Activated T-helper 1 cell treated with Interleukin-2 at 50 U/mL for 16 hours (primary cell): ENCODE measurements at regions not wholly inside any gene's neighbourhood (a gene's known extent, or its start where the extent isn't known, plus 50 kb on each side); places are given as distances from the start of the nearest gene placed in this dataset.
"Not testable (repeated sequence)": the region's sequence is repeated elsewhere in the genome, so short reads cannot be mapped to it uniquely, and the experiment has no call there.

Source experiments
- DNase-seq: peaks from one replicate; pipeline ENCODE4 v3.0.0-alpha.2; 2020; ENCODE audit warnings: low read depth

DNA sequence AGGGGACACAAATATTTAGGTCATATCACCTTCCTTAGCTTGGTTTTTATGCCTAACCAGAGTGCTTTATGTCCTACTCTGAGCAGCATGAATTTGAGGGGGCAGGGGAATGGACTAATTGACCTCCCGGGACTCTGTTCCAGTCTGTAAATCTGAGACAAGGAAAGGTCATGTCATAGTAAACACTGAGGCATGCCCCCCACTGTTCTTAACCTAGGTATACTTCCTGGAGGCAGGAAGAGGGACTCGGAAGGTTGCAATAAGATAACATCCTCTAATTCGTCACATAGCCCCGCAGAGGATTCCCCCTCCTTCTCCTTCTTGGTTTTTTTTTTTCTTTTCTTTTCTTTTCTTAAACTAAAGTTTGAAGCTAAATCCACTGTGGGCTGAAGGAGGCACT is 540.3 kb upstream of the CADM1 start:
- no peak for DNase-seq

DNA sequence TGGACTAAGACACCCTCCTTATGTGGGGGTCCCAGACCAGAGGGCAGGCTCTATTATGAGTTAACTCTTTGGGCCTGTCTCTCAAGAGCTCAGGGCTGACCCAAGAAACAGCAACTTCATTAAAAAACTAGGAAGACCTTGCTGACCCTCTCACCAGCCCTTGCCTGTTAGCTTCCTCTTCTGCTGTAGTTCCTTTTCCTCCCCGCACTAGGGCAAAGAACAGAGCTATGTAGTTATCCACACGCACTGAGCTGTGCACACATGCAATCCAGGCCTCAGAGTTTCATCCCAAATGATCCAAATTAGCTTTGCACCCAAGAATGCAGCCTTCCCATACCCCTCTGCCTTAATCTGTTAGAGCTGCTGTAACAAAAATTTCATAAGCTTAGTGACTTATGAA is 539.6 kb upstream of the CADM1 start:
- DNase-seq, result no peak

DNA sequence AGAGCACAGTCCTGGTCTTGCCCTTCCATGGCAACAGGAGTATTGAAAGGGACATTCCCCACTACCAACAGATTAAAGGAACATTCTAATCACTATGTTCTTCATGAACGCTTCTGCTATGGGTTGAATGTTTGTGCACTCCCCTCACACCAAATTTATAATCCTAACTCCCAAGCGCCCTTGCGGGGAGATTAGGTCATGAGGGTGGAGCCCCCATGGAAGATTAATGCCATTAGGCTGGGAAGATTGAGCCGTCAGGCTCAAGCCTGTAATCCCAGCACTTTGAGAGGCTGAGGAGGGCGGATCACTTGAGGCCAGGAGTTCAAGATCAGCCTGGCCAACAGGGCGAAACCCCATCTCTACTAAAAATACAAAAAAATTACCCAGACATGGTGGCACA is 538.8 kb upstream of the CADM1 start:
- not testable (repeated sequence) for DNase-seq

DNA sequence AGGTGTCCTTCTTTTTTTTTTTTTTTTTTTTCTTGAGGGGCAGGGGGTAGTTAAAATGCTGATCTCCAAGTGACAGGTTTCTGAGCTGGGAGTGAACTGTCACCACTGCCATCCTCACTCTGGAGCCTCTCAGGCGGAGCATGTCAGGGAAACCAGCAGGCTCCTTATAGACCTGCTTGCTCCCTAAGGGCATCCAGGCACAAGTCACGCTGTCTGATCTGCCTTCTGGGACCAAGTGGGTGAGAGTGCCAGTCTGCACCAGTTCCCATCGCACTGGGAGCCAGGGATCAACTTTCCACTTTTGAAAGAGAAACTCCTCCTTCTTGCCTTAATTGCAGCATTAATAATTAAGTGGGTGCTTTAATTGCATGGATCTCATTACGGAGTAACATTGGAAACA is 537.9 kb upstream of the CADM1 start:
- DNase-seq, result no peak

DNA sequence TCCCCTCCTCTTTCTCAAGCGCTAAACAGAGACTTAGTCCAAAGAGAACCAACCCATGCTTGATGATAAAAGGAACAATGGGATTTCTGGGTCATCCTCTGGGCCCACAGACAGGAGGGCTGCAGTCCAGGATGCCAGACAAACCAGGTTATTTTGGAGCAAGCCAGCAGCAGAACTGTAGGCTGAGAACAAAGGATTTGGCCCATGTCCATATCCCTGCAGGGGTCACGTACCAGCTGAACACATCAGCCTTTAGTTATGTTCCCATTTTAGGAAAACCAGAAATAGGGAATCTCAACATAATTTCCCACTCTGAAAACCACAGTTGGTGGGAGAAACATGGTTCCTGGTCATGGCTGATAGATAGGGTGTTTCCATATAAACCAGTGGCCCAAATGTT is 533.6 kb upstream of the CADM1 start:
- no peak for DNase-seq

DNA sequence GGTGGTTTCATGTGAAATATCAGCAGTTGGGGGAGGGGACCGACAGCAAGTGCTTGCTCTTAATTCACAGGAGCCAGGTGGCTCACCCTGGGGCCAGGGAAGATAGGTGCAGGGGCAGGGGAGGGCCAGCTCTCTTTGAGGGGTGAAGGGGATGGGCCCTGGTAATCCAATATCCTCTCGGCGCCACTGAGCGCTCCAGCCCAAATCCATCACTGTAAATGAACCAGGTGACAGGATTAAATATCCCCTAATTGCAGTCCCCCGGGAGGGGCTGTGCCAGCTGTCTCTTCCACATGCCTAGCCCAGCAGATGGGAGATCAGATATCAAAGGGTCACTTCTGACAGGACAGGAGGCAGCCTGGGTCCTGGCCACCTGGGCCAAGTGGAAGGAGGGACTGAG is 531.8 kb upstream of the CADM1 start:
- no peak for DNase-seq

DNA sequence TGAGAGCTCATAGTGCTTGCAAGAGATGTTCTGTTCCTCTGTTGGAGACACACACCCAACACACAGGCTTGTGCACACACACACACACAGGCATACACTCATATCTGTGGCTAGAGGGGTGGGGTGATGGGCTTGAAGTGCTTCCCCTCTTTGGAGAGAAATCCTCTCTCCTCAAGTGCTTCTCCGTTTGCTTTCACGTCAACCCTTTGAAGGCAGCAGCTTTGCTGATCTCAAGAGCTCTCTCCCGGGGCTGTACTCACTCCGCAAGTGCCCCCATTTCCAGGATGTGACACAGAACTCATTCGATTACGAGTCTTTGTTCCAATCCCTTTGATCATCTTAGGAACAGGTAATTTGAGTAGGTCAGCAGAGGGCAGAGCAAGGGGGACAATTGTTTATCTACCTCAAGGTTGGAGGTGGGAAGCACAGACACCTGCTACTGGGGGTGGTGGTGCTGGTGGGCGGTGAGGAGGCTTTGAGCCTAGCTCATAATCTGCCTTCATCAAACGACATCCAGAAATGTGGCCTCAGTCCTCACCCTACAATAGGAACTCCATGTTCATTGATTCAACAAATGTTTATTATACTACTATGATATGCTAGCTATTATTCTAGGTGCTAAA is 529.8 kb upstream of the CADM1 start:
- no peak for DNase-seq

DNA sequence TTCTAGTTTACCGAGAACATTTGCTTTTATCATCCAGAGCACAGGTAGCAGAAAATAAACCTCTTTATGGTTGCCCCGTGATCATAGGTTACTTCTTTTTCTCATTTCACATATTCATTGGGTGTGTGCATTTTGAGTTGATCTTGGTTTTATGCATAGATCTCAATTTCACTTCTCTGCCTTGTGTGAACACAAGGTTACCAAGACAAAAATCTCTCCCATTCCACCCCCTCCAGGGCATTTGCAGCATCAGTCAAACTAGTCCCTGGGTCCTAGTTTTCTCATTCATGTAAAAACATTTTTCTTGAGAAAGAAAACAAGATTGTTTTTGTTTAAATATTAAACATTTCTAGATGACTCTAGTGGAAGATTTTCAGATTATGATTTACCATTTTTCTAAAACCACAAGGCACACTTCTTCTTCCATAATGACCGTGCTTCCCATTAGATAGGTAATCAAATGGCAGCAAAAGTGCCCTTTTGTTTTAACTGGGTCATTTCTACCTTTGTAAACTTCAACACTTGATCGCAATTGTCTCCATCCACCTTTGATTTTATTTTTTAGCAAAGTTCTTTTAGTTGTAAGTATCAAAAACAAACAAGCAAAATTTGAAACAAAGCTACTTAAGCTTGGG is 526.6 kb upstream of the CADM1 start:
- no peak for DNase-seq

DNA sequence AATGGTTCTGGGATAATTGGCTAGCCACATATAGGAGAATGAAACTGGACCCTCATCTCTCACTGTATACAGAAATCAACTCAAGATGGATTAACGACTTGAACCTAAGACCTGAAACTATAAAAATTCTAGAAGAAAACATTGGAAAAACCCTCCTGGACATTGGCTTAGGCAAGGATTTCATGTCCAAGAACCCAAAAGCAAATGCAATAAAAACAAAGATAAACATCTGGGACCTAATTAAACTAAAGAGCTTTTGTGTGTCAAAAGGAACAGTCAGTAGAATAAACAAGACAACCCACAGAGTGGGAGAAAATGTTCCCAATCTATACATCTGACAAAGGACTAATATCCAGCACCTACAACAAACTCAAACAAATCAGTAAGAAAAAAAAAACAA is 524.3 kb upstream of the CADM1 start:
- DNase-seq, result not testable (repeated sequence)

DNA sequence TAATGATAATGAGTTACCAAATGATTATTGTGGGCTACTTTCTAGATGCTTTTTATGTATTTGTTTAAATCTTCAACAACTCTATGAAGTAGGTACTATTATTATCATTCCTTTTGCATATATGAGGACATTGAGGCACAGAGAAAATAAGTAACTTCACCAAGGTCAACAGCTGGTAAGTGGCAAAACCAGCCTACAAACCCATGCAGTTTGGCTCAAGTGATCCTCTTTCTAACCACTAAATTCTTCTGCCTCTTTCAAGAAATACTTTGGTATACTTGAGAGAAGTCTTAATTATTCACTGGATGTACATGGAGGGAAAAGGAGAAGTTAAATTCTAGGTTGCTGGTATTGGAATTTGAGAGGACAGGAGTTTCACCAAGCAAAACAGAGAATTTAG is 495.2 kb upstream of the CADM1 start:
- no peak for DNase-seq

DNA sequence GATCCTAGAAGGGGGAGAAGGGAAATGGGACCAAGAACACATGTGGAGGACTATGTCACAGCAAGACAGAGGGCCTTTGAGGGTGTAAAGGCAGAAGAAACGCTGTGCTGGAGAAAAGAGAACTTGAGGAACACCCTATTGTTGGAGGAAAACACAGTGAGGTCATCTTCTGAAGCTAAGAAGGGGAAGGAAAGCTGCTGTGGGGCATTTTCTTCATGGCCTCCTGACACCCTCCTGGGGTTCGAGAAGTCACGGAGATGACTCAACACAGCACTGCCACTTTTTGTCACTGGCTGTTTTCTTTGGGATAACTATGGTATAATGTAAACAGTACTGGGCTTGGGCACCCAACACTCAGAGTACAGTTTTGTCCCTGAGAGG is 492.6 kb upstream of the CADM1 start:
- no peak for DNase-seq

DNA sequence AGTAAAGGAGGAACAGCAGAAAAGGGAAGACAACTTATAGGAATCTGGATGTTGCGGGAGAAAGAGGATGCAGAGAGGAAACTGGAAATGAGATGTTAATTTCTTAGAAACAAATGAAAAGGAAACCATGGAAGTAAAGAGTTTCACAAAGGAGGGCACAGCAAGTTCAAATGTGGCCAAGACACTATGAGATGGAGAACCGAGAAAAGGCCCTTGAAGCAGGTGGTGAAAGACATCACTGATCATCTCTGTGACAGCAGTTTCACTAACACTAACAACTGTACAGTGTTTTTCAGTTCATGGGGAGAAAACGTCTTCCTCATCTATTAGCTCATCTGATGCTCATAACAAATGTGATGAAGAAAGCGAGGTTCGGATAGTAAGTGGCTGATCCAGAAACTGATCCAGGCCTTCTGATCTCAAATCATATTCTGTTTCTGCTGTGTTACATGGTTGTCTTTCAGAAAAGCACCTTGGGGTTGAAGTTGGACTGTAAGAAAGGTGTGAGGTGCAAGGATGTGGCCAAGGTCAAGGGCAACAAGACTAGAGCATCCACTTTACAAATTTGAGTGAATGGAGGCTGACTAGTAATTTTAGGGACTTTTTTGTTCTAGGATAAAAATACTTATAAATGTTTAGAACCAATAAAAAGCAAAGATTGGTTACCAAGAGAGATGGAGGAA is 492.1 kb upstream of the CADM1 start:
- DNase-seq, result no peak

DNA sequence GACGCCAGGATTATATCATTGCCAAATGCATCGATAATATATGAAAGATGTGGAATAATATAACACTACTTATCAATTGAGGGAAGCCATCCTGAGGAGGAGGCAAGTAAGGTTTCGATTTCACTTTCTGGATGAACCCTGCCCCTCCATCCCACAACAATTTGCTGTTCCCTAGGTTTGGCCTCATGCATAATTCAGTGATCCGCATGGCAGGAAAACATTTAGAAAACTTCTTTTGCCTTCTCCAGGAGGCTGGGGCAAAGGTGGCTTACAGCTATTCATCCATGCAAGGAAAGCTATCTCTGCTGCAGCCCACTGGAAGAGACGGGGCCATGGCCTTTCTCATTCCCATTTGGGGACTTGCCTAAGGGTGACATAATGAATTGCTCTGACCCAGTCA is 489.4 kb upstream of the CADM1 start:
- DNase-seq, result no peak

DNA sequence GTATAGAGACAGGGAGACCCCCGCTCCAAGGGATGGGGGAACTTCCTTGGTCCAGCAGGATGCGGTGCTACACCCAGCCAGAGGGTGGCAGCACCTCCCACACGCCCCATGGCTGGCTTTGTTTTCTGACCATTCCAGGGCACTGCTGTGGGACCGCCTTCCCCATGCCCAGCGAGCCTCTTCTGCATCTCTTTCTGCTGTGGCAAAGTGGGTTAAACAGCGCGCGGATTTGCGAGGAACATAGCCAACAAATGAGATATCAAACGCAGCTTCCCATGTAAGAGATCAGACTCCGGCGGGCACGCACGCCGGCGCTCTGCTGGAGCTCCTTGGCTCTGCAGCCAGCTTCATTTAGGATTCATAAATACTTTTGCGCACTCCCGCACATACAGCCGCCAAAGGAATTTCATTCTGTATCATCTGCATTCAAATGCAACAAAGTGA is 485.8 kb upstream of the CADM1 start:
- DNase-seq, result no peak

DNA sequence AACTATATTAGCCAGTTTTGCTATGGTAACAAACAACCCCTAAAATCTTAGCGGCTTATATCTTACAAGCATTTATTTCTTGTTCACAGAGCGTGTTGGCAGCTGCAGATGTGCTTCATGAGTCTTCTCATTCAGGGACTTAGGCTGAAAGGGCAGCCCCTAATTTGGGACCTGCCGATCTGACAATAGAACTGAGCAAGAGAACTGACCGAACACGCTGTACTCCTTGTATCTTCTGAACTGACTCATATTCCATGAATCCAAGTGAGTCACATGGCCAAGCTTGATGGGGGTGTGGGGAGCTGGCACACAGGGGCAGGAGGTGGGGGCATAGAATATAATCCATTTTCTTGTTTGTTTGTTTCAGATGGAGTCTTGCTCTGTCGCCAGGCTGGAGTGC is 481.7 kb upstream of the CADM1 start:
- no peak for DNase-seq

DNA sequence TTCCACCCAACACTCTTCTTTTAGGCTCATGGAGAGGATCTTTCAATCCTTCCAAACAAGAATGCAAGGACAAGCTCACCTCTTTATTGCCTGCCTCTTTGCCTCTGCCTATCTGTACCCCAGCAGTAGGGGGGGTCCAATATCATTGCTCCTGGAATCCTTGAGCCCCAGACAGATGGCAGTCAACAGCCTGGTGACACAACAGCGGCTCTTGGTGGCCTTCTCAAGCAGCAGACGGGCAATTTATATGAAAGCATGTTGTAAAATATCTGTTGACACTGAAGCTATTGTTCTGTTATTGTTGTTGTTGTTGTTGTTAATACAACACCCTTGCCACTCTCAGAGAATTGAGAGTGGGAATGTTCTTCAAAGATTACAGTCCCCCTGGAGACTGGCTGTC is 480.0 kb upstream of the CADM1 start:
- no peak for DNase-seq

DNA sequence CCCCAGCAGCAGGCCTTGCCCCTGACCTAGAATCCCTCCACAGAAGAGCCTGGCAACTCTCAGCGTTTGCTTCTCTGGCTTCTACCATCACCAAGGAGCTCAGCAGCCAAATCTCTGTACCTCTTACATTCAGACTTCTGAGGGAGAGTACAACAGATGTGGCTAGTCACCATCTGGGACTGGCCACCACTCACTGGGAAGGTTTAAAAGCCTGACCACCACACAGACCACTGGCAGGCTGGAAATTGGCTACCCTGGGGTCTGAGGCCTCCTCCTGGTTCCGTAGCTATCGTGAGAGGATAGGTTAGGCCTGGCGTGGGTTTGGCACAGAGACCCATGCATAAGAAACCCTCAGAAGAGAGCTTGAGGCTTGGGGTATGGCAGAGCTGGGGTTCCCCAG is 478.5 kb upstream of the CADM1 start:
- DNase-seq, result no peak

DNA sequence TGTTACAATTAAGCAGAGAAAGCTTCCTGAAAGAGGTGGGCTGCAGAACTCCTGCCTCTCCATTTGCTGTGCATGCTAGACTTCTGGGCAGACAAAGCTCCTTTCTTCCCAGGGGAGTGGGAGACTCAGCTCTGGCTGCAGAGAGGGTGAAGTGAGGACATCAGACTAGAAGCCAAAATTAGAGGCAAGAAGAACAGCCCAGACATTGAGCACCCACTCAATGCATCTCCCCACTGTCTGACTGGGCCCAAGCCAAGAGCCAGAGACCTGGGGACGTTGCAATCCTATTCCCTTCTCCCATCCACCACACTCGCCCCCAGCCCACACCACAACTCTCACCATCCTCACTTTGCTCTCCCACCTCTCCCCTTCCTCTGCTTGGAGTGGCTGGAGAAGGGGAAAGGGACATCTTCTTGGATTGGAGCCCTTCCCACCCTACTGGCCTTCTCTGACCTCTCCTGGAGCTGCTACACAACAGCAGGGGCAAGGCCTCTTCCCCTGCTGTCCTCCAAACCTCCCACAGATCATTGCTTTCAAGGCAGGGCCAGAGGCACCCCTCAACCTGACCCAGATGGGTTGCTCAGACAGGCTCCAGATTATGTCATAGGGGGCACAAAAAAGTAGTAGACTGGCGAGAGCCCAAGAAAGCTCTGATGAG is 477.7 kb upstream of the CADM1 start:
- no peak for DNase-seq

DNA sequence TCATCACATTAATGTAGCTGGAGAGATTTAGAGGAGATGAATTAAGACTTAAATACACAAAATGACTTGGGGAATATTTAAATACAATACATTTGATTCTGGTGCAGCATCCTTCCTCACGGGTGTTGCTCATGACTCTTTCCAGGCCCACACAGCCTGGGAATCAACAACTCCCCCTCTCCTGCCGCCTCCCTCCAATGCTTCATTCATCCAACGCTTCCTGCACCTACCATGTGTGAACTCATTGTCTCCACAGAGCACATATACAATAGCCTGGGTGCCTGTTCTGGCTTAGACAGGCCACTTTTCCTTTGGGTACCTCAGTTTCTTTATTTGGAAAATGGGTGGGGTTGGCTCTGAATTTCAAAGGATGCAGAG is 476.9 kb upstream of the CADM1 start:
- no peak for DNase-seq

DNA sequence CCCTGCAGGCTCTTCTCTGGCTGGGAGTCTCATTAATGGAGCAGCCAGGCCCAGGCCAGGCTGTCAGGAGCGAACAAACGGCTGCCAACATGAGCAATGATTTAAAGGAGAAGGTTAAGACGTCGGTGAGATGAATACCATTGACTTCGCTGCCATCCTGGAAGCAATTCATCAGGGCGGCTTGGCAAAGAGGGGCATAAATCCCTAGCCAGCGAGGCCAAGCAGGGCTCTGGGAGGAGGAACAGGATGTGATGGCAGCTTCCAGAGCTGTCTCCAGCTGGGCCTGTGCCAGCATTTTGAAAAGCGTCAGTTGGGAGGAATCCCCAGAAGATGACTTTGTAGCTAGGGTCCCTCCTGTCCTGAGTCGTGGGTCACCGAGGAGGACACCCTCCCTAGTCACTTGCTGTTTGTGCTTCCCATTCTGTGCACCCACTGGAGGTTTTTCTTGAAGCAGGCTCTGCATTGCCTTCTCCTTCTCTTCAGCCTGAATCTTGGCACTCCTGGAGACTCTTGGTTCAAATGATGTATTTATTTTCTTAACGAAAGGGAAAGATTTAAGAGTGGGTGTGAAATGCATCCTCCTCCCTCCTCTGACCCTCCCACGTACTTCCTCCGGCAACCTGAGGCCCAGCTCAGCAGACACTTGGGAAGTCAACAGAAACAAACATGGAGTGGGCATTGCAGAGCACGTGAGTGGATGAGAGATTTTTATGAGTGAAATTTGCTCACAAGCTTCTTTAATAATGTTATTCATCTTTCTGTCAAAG is 476.3 kb upstream of the CADM1 start:
- no peak for DNase-seq

DNA sequence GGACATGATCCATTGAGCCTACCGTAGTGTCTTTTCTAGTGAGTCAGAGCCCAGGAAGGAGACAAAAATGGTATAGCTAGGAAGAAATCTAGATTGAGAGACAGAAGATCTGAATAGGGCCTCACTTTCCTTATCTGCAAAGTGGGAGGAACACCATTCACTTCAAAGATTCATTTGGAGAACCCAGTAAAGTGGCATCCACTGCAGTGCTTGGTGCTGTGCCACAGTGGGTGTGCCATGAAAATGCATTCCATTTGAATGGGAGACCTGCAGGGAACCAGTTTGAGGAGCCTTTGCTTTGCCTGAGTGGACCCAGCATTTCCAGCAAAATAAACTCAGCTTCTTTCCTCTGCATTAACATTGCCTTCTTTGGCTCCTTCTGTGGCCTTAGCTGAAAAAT is 470.5 kb upstream of the CADM1 start:
- DNase-seq, result no peak

DNA sequence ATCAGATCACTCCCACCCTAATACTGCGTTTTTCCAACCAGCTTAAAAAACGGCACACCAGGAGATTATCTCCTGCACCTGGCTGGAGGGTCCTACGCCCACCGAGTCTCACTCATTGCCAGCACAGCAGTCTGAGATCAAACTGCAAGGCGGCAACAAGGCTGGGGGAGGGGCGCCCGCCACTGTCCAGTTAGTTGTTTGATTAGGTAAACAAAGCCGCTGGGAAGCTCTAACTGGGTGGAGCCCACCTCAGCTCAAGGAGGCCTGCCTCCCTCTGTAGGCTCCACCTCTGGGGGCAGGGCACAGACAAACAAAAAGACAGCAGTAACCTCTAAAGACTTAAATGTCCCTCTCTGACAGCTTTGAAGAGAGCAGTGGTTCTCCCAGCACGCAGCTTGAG is 463.0 kb upstream of the CADM1 start:
- not testable (repeated sequence) for DNase-seq
